ENCODE measurements at regions not wholly inside any gene's neighbourhood (a gene's known extent, or its start where the extent isn't known, plus 50 kb on each side); places are given as distances from the start of the nearest gene placed in this dataset.

- DNase-seq (ENCODE audit: low spot score) = no peak
These were observed 113.2 kb upstream of the MAF start for GRCh38 chr16:79713609-79714309.

GRCh38 chr16:79712276-79712675, 111.7 kb upstream of the MAF start:
- no peak for DNase-seq (ENCODE audit: low spot score)

- DNase-seq (ENCODE audit: low spot score) = peak; percentile 34
These were observed 107.3 kb upstream of the MAF start for GRCh38 chr16:79707876-79708275.

GRCh38 chr16:79703066-79703465, 102.5 kb upstream of the MAF start:
- no peak for DNase-seq (ENCODE audit: low spot score)

- peak; percentile 9 for DNase-seq (ENCODE audit: low spot score)
These were observed 97.8 kb upstream of the MAF start for GRCh38 chr16:79698341-79698753.

- DNase-seq (ENCODE audit: low spot score) = no peak
These were observed 97.1 kb upstream of the MAF start for GRCh38 chr16:79697562-79698112.

GRCh38 chr16:79691007-79691406, 90.5 kb upstream of the MAF start:
- peak; percentile 16 for DNase-seq (ENCODE audit: low spot score)

GRCh38 chr16:79690159-79690558, 89.6 kb upstream of the MAF start:
- DNase-seq (ENCODE audit: low spot score) = no peak

GRCh38 chr16:79687249-79688130, 87.0 kb upstream of the MAF start:
- no peak for DNase-seq (ENCODE audit: low spot score)

GRCh38 chr16:79685871-79686270, 85.3 kb upstream of the MAF start:
- DNase-seq (ENCODE audit: low spot score) = no peak

- no peak for DNase-seq (ENCODE audit: low spot score)
These were observed 78.8 kb upstream of the MAF start for GRCh38 chr16:79679334-79679733.

GRCh38 chr16:79677799-79678530, 77.4 kb upstream of the MAF start:
- no peak for DNase-seq (ENCODE audit: low spot score)

GRCh38 chr16:79673635-79674034, 73.1 kb upstream of the MAF start:
- no peak for DNase-seq (ENCODE audit: low spot score)

GRCh38 chr16:79672524-79672923, 72.0 kb upstream of the MAF start:
- no peak for DNase-seq (ENCODE audit: low spot score)

- DNase-seq (ENCODE audit: low spot score) = no peak
These were observed 68.0 kb upstream of the MAF start for GRCh38 chr16:79668502-79668901.

- no peak for DNase-seq (ENCODE audit: low spot score)
These were observed 65.4 kb upstream of the MAF start for GRCh38 chr16:79665970-79666369.

- DNase-seq (ENCODE audit: low spot score) = no peak
These were observed 63.9 kb upstream of the MAF start for GRCh38 chr16:79664407-79664806.

- no peak for DNase-seq (ENCODE audit: low spot score)
These were observed 62.3 kb upstream of the MAF start for GRCh38 chr16:79662669-79663313.

- DNase-seq (ENCODE audit: low spot score) = no peak
These were observed 61.6 kb upstream of the MAF start for GRCh38 chr16:79662122-79662521.

GRCh38 chr16:79661578-79661977, 61.0 kb upstream of the MAF start:
- no peak for DNase-seq (ENCODE audit: low spot score)

GRCh38 chr16:79659344-79659743, 58.8 kb upstream of the MAF start:
- no peak for DNase-seq (ENCODE audit: low spot score)

All from AG20443 (cell line).